ENCODE measurements at regions not wholly inside any gene's neighbourhood (a gene's known extent, or its start where the extent isn't known, plus 50 kb on each side); places are given as distances from the start of the nearest gene placed in this dataset.

DNA sequence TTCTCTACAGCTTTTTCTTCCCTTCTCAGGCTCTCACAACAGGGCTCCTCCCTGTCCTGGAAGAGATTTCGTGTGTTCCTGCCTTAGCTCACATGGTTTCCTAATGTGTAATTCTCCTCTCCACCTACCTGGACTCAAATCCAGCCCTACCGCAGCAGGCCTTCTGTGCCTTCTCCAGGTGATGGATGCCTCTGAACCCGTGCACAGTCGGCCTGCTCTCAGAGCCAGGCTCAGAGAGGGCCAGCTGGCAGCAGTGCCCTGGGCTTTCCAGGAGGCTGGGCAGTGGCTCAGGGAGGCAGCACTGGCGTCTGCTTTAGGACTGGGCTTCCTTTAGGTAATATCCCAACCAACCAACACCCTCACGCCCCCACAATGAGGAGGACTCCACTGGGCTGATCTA lies 123.2 kb upstream of the TMC3 start:
- TF ChIP-seq, protein P1, sequence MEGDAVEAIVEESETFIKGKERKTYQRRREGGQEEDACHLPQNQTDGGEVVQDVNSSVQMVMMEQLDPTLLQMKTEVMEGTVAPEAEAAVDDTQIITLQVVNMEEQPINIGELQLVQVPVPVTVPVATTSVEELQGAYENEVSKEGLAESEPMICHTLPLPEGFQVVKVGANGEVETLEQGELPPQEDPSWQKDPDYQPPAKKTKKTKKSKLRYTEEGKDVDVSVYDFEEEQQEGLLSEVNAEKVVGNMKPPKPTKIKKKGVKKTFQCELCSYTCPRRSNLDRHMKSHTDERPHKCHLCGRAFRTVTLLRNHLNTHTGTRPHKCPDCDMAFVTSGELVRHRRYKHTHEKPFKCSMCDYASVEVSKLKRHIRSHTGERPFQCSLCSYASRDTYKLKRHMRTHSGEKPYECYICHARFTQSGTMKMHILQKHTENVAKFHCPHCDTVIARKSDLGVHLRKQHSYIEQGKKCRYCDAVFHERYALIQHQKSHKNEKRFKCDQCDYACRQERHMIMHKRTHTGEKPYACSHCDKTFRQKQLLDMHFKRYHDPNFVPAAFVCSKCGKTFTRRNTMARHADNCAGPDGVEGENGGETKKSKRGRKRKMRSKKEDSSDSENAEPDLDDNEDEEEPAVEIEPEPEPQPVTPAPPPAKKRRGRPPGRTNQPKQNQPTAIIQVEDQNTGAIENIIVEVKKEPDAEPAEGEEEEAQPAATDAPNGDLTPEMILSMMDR (IDR thresholded peaks at IDR 0.05): no peak
- no peak for TF ChIP-seq ZFX (IDR thresholded peaks at IDR 0.05; ENCODE audit: borderline replicate concordance)
